ENCODE measurements at regions not wholly inside any gene's neighbourhood (a gene's known extent, or its start where the extent isn't known, plus 50 kb on each side); places are given as distances from the start of the nearest gene placed in this dataset.

DNA sequence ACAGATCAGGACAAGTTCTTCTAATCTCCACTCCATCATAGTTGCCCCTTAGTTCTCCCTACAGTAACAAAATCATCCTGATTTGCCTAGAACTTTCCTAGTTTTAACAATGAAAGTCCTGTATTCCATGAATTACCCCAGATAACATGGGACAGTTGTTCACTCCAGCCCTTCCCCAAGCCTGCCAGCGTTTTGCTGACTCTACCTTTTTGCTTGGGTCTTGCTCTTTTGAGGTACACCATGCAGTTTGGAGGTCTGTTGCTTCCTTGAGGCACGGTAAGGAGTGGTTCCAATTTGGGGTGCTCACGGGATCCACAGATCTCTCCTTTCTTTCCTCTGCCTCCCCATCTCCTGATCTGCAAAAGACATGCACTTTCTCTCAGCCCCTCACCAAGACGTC lies 61.6 kb upstream of the DYRK2 start:
- Histone ChIP-seq H3K9me3 (replicated peaks; ENCODE audit: control insufficient read depth, insufficient read depth, low read length) (no peaks in the 10 kb centered on the region), H3K4me1 (ENCODE audit: control insufficient read depth, extremely low read depth, insufficient read depth, low read length) (no peaks in the 10 kb centered on the region), H3K27me3 (ENCODE audit: control insufficient read depth in 2 of 2, insufficient read depth in 2 of 2, low read length in 2 of 2) (no peaks in the 10 kb centered on the region), H3K27ac (ENCODE audit: insufficient read depth, low read depth, low read length) (no peak overlapping the region), H3K9ac (replicated peaks; ENCODE audit: extremely low read depth, insufficient read depth, low read length) (no peak overlapping the region), H3K9me1 (replicated peaks; ENCODE audit: control insufficient read depth, extremely low read depth, insufficient read depth, low read length) (no peaks in the 10 kb centered on the region), H3K79me2 (ENCODE audit: control insufficient read depth, insufficient read depth, low read length) (no peaks in the 10 kb centered on the region), H3K4me2 (ENCODE audit: insufficient read depth, low read length) (no peak overlapping the region), H3K36me3 (ENCODE audit: control insufficient read depth in 2 of 2, extremely low read depth in 1 of 2, insufficient read depth in 2 of 2, low read length in 2 of 2) (no peaks in the 10 kb centered on the region), H3K4me3 (replicated peaks in 1 of 3; ENCODE audit: insufficient read depth in 1 of 3, low read depth in 1 of 3, low read length in 3 of 3) (no peak overlapping the region), H2AFZ (ENCODE audit: low read depth, low read length) (no peak overlapping the region), H4K20me1 (replicated peaks; ENCODE audit: control insufficient read depth, extremely low read depth, insufficient read depth, low read length) (no peaks in the 10 kb centered on the region)
- intact Hi-C loops (cut with micrococcal nuclease) = no loop called here
- ChIA-PET POLR2A (no interaction called here), CTCF (no interaction called here)
- TF ChIP-seq MYC (IDR thresholded peaks at IDR 0.05; ENCODE audit: low read depth, low read length) (no peak), POLR2A (IDR thresholded peaks at IDR 0.05; ENCODE audit: low read depth, low read length) (no peak), GATA2 (IDR thresholded peaks at IDR 0.05; ENCODE audit: insufficient read depth, insufficient read length, low read depth, low read length) (no peak), MAX (IDR thresholded peaks at IDR 0.05; ENCODE audit: insufficient read depth, insufficient read length) (no peak), FOS (IDR thresholded peaks at IDR 0.05; ENCODE audit: borderline replicate concordance, insufficient read depth, low read length) (no peak), EZH2 (IDR thresholded peaks at IDR 0.05; ENCODE audit: borderline replicate concordance, low read depth, low read length, severe bottlenecking) (no peak), POLR2AphosphoS5 (IDR thresholded peaks at IDR 0.05; ENCODE audit: insufficient read depth, low read depth, low read length) (no peak), JUN (IDR thresholded peaks at IDR 0.05; ENCODE audit: borderline replicate concordance, insufficient read depth, insufficient read length, low read depth) (no peak)
- TF ChIP-seq, protein P1, sequence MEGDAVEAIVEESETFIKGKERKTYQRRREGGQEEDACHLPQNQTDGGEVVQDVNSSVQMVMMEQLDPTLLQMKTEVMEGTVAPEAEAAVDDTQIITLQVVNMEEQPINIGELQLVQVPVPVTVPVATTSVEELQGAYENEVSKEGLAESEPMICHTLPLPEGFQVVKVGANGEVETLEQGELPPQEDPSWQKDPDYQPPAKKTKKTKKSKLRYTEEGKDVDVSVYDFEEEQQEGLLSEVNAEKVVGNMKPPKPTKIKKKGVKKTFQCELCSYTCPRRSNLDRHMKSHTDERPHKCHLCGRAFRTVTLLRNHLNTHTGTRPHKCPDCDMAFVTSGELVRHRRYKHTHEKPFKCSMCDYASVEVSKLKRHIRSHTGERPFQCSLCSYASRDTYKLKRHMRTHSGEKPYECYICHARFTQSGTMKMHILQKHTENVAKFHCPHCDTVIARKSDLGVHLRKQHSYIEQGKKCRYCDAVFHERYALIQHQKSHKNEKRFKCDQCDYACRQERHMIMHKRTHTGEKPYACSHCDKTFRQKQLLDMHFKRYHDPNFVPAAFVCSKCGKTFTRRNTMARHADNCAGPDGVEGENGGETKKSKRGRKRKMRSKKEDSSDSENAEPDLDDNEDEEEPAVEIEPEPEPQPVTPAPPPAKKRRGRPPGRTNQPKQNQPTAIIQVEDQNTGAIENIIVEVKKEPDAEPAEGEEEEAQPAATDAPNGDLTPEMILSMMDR (IDR thresholded peaks at IDR 0.05; ENCODE audit: extremely low read depth in 1 of 2, insufficient read depth in 1 of 2, low read depth in 1 of 2, low read length in 2 of 2) = no peak
- BruUV-seq (replicated peaks) = no TSS peak
- dilution Hi-C loops (cut with MboI; ENCODE audit: extremely low pct_ligation_motif_present, low sequenced_read_pairs) = no loop called here
- FAIRE-seq (no peak), DNase-seq (ENCODE audit: low read depth, low spot score) (no peak)
